ENCODE measurements at regions not wholly inside any gene's neighbourhood (a gene's known extent, or its start where the extent isn't known, plus 50 kb on each side); places are given as distances from the start of the nearest gene placed in this dataset.

DNA sequence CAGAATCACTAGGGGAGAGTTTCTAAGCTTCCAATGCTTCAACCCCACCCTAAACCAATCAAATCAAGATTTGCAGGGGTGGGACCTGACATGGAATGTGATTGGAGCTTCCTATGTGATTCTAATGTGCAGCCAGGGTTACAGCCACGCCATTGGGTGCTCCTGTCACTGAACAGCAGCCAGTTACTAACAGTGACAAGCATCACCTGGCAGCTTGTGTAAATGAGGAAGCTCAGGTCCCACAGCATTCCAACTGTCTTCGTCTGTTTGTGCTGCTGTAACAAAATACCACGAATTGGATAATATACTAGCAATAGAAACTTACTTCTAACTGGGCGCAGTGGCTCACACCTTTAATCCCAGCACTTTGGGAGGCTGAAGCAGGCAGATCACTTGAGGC lies 294.9 kb downstream of the SHQ1 start:
- no peak overlapping the region for H3K4me3 ChIP-seq (ENCODE audit: low read depth, low read length)
- TF ChIP-seq, protein P1, sequence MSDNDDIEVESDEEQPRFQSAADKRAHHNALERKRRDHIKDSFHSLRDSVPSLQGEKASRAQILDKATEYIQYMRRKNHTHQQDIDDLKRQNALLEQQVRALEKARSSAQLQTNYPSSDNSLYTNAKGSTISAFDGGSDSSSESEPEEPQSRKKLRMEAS (IDR thresholded peaks at IDR 0.05; ENCODE audit: low read depth, low read length), result no peak
- TF ChIP-seq POLR2A (IDR thresholded peaks at IDR 0.05; ENCODE audit: extremely low read depth, insufficient read length) (no peak), MYC (IDR thresholded peaks at IDR 0.05; ENCODE audit: low read depth, low read length) (no peak)
- TF ChIP-seq, protein P2, sequence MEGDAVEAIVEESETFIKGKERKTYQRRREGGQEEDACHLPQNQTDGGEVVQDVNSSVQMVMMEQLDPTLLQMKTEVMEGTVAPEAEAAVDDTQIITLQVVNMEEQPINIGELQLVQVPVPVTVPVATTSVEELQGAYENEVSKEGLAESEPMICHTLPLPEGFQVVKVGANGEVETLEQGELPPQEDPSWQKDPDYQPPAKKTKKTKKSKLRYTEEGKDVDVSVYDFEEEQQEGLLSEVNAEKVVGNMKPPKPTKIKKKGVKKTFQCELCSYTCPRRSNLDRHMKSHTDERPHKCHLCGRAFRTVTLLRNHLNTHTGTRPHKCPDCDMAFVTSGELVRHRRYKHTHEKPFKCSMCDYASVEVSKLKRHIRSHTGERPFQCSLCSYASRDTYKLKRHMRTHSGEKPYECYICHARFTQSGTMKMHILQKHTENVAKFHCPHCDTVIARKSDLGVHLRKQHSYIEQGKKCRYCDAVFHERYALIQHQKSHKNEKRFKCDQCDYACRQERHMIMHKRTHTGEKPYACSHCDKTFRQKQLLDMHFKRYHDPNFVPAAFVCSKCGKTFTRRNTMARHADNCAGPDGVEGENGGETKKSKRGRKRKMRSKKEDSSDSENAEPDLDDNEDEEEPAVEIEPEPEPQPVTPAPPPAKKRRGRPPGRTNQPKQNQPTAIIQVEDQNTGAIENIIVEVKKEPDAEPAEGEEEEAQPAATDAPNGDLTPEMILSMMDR (IDR thresholded peaks at IDR 0.05; ENCODE audit: low read depth, low read length), result no peak
- no peak for DNase-seq (ENCODE audit: low read depth)

DNA sequence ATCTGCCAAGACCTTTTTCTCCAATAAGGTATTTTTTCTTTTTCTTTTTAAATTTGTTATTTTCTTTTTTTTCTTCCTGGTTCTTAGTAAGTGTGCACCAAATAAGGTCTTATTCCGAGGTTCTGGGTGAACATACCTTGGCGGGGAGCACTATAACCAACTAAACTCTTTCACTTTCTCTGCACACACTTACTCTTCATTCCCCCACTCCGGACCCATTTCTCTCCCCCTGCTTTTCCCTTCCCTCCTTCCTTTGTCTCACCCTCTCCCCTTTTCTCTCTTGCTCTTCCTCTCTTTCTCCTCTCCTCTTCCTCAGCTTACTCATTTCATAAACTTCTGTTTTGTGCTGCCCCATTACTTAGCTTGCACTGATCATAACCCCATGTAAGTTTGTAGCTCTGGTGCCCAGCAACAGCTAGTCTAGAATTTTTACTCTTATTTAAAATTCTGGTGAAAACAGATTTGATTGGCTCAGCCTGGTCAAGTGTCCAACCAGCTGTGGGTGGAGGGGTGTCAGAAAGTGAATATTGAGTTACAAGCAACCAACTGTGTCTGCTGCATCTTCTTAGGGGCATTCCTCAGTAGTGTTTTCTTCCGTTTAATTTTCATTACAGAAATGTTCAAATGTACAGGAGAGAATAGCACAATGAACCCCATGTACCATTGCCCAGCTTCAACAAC lies 297.5 kb downstream of the SHQ1 start:
- TF ChIP-seq, protein P1 (IDR thresholded peaks at IDR 0.05; ENCODE audit: low read depth, low read length), result no peak
- TF ChIP-seq, protein P2 (IDR thresholded peaks at IDR 0.05; ENCODE audit: low read depth, low read length), result no peak
- no peak for TF ChIP-seq POLR2A (IDR thresholded peaks at IDR 0.05; ENCODE audit: extremely low read depth, insufficient read length)
- TF ChIP-seq MYC (IDR thresholded peaks at IDR 0.05; ENCODE audit: low read depth, low read length), result no peak
- DNase-seq (ENCODE audit: low read depth), result no peak
- no peak overlapping the region for H3K4me3 ChIP-seq (ENCODE audit: low read depth, low read length)

DNA sequence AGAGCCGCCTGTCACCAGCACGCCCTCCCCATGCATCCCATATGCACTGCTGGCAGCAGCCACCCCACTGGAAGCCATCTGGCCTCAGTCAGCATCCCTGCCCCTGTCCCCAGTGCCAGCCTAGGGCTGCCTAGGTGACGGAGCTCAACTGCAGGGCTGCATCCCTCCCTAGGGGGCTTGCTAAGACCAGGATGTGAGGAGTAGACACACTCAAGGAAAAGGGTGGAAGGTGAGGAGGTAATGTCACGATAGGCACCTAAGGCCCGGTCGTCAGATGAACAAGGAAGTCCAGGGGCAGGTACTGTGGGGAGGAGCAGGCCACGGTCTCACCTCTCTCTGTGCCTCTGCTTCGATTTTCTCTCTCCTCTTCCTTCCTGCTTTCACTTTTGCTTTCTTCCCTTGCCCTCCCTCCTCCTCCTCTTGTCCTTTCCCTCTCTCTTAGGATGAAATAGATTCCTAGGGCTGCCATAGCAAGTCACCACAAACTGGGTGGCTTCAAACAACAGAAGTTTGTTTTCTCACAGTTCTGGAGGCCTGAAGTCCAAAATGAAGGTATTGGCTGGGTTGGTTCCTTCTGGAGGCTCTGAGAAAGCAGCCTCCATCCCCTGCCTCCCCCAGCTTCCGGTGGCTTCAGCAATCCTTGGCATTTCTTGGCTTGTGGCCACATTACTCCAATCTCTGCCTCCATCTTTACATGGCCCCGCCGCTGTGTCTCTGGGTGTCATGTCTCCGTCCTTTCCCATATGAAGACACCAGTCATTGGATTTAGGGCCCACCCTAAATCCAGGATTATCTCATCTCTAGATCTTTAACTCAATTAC lies 298.3 kb downstream of the SHQ1 start:
- TF ChIP-seq, protein P2 (IDR thresholded peaks at IDR 0.05; ENCODE audit: low read depth, low read length), result no peak
- TF ChIP-seq POLR2A (IDR thresholded peaks at IDR 0.05; ENCODE audit: extremely low read depth, insufficient read length) (no peak), MYC (IDR thresholded peaks at IDR 0.05; ENCODE audit: low read depth, low read length) (no peak)
- TF ChIP-seq, protein P1 (IDR thresholded peaks at IDR 0.05; ENCODE audit: low read depth, low read length), result no peak
- H3K4me3 ChIP-seq (ENCODE audit: low read depth, low read length), result no peak overlapping the region
- DNase-seq (ENCODE audit: low read depth), result no peak

DNA sequence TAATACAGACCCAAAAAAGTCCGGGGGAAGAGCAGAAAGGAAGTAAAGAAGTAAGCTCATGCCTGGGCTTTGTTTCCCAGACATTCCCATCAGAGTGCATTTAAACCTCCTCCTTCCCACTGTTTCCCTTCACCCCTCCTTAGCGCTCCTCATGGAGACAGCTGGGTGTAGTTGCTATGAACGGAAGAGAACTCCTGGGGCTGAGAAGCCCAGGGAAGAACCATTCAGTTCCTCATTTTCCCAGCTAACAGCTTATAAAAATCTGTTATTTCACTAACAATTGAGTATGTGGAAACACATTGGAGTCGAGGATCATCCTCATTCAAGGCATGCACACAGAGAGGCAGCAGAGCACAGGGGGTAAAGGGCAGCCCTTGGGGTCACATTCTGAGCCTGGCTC lies 299.3 kb downstream of the SHQ1 start:
- TF ChIP-seq POLR2A (IDR thresholded peaks at IDR 0.05; ENCODE audit: extremely low read depth, insufficient read length) (no peak), MYC (IDR thresholded peaks at IDR 0.05; ENCODE audit: low read depth, low read length) (no peak)
- TF ChIP-seq, protein P2 (IDR thresholded peaks at IDR 0.05; ENCODE audit: low read depth, low read length), result no peak
- TF ChIP-seq, protein P1 (IDR thresholded peaks at IDR 0.05; ENCODE audit: low read depth, low read length), result no peak
- no peak overlapping the region for H3K4me3 ChIP-seq (ENCODE audit: low read depth, low read length)
- DNase-seq (ENCODE audit: low read depth), result no peak

DNA sequence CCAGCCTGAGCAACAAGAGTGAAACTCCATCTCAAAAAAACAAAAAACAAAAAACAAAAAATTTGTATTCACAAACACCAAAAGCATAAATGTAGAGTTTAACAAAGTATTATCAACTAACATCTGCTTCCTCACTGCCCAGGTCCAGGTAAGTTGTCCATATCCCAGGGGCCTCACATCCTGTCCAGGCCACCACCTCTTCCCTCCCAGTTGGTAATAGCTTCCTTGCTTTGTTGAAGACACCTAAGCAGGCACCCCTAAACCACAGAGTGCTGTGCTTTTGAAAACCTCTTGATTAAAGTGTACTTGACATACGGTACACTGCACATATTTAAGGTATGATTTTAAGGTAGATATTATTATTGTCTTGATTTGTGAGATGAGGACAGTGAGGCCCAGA lies 299.8 kb downstream of the SHQ1 start:
- TF ChIP-seq, protein P1 (IDR thresholded peaks at IDR 0.05; ENCODE audit: low read depth, low read length), result no peak
- TF ChIP-seq MYC (IDR thresholded peaks at IDR 0.05; ENCODE audit: low read depth, low read length) (no peak), POLR2A (IDR thresholded peaks at IDR 0.05; ENCODE audit: extremely low read depth, insufficient read length) (no peak)
- TF ChIP-seq, protein P2 (IDR thresholded peaks at IDR 0.05; ENCODE audit: low read depth, low read length), result no peak
- H3K4me3 ChIP-seq (ENCODE audit: low read depth, low read length), result no peak overlapping the region
- DNase-seq (ENCODE audit: low read depth), result no peak
